ENCODE measurements at regions not wholly inside any gene's neighbourhood (a gene's known extent, or its start where the extent isn't known, plus 50 kb on each side); places are given as distances from the start of the nearest gene placed in this dataset.
"Not testable (repeated sequence)": the region's sequence is repeated elsewhere in the genome, so short reads cannot be mapped to it uniquely, and the experiment has no call there.

- DNase-seq (ENCODE audit: low read depth, low spot score), result no peak
- no peak overlapping the region for H3K4me3 ChIP-seq (ENCODE audit: low read length)
These were observed 187.1 kb downstream of the NRP2 start for GRCh38 chr2:205869439-205869838.

- peak; percentile 19 for DNase-seq (ENCODE audit: low read depth, low spot score)
- no peak overlapping the region for H3K4me3 ChIP-seq (ENCODE audit: low read length)
These were observed 186.6 kb downstream of the NRP2 start for GRCh38 chr2:205868773-205869333.

GRCh38 chr2:205868053-205868452 is 185.8 kb downstream of the NRP2 start:
- DNase-seq (ENCODE audit: low read depth, low spot score), result no peak
- H3K4me3 ChIP-seq (ENCODE audit: low read length), result no peak overlapping the region

- no peak for DNase-seq (ENCODE audit: low read depth, low spot score)
- no peak overlapping the region for H3K4me3 ChIP-seq (ENCODE audit: low read length)
These were observed 185.1 kb downstream of the NRP2 start for GRCh38 chr2:205867371-205867770.

GRCh38 chr2:205865905-205866441 is 183.7 kb downstream of the NRP2 start:
- H3K4me3 ChIP-seq (ENCODE audit: low read length), result no peak overlapping the region
- DNase-seq (ENCODE audit: low read depth, low spot score), result no peak

GRCh38 chr2:205865056-205865455 is 182.8 kb downstream of the NRP2 start:
- no peak overlapping the region for H3K4me3 ChIP-seq (ENCODE audit: low read length)
- no peak for DNase-seq (ENCODE audit: low read depth, low spot score)

- no peak for DNase-seq (ENCODE audit: low read depth, low spot score)
These were observed 182.2 kb downstream of the NRP2 start for GRCh38 chr2:205864491-205864890.

GRCh38 chr2:205862761-205863160 is 180.5 kb downstream of the NRP2 start:
- H3K4me3 ChIP-seq (ENCODE audit: low read length); DNase-seq (ENCODE audit: low read depth, low spot score): not testable (repeated sequence)

More at GRCh38 chr2:205864491-205864890, 182.2 kb downstream of the NRP2 start:
- no peak overlapping the region for H3K4me3 ChIP-seq (ENCODE audit: low read length)

GRCh38 chr2:205860885-205861284 is 178.6 kb downstream of the NRP2 start:
- no peak overlapping the region for H3K4me3 ChIP-seq (ENCODE audit: low read length)
- no peak for DNase-seq (ENCODE audit: low read depth, low spot score)

GRCh38 chr2:205860181-205860580 is 177.9 kb downstream of the NRP2 start:
- DNase-seq (ENCODE audit: low read depth, low spot score), result no peak
- H3K4me3 ChIP-seq (ENCODE audit: low read length), result no peak overlapping the region

GRCh38 chr2:205858881-205859441 is 176.7 kb downstream of the NRP2 start:
- DNase-seq (ENCODE audit: low read depth, low spot score), result no peak
- H3K4me3 ChIP-seq (ENCODE audit: low read length), result no peak overlapping the region

GRCh38 chr2:205858275-205858674 is 176.0 kb downstream of the NRP2 start:
- no peak for DNase-seq (ENCODE audit: low read depth, low spot score)

GRCh38 chr2:205857520-205858237 is 175.4 kb downstream of the NRP2 start:
- DNase-seq (ENCODE audit: low read depth, low spot score), result no peak
- no peak overlapping the region for H3K4me3 ChIP-seq (ENCODE audit: low read length)

More at GRCh38 chr2:205858275-205858674, 176.0 kb downstream of the NRP2 start:
- H3K4me3 ChIP-seq (ENCODE audit: low read length), result no peak overlapping the region

GRCh38 chr2:205852457-205852856 is 170.2 kb downstream of the NRP2 start:
- DNase-seq (ENCODE audit: low read depth, low spot score), result no peak
- H3K4me3 ChIP-seq (ENCODE audit: low read length), result no peak overlapping the region

GRCh38 chr2:205850611-205851010 is 168.3 kb downstream of the NRP2 start:
- H3K4me3 ChIP-seq (ENCODE audit: low read length), result no peak overlapping the region
- no peak for DNase-seq (ENCODE audit: low read depth, low spot score)

GRCh38 chr2:205850132-205850531 is 167.8 kb downstream of the NRP2 start:
- no peak overlapping the region for H3K4me3 ChIP-seq (ENCODE audit: low read length)
- DNase-seq (ENCODE audit: low read depth, low spot score), result no peak

- DNase-seq (ENCODE audit: low read depth, low spot score), result no peak
- H3K4me3 ChIP-seq (ENCODE audit: low read length), result no peak overlapping the region
These were observed 166.8 kb downstream of the NRP2 start for GRCh38 chr2:205849136-205849535.

GRCh38 chr2:205848601-205849000 is 166.3 kb downstream of the NRP2 start:
- no peak for DNase-seq (ENCODE audit: low read depth, low spot score)
- no peak overlapping the region for H3K4me3 ChIP-seq (ENCODE audit: low read length)

All from Jurkat, Clone E6-1 (cell line).